Tibial nerve (tissue), 4 donors: ENCODE measurements at regions not wholly inside any gene's neighbourhood (a gene's known extent, or its start where the extent isn't known, plus 50 kb on each side); places are given as distances from the start of the nearest gene placed in this dataset.

Experiments used
- DNase-seq, 2 donors: peaks; one replicate each; pipeline ENCODE4 v3.0.0-alpha.2; 2019; ENCODE audit warnings: low spot score in 2 of 2
- H3K27ac ChIP-seq, 4 donors: fragments of 200-600 bp; sonication (generic) in 3 of 4; one replicate each; pipeline ENCODE4 v1.5.1; 2017 to 2019; ENCODE audit warnings: mild to moderate bottlenecking in 1 of 4
- H3K27me3 ChIP-seq, 2 donors: fragments of 200-600 bp; sonication (generic) in 1 of 2; one replicate each; pipeline versions ENCODE4 v1.5.1 to v1.6.0; 2017 to 2019
- H3K36me3 ChIP-seq, 3 donors: fragments of 200-600 bp; sonication (generic); one replicate each; pipeline ENCODE4 v1.5.1; 2018 to 2019
- H3K4me1 ChIP-seq, 4 donors: fragments of 200-600 bp; sonication (generic) in 3 of 4; one replicate each; pipeline ENCODE4 v1.5.1; 2017 to 2019
- H3K4me3 ChIP-seq, 4 donors: fragments of 200-600 bp; sonication (generic) in 3 of 4; one replicate each; pipeline ENCODE4 v1.5.1; 2017 to 2019; ENCODE audit warnings: mild to moderate bottlenecking in 1 of 4, moderate library complexity in 1 of 4
- H3K9me3 ChIP-seq, 4 donors: fragments of 200-600 bp; sonication (generic) in 3 of 4; one replicate each; pipeline ENCODE4 v1.5.1; 2017 to 2019
- EP300 ChIP-seq, 2 donors: sonication (generic); formaldehyde crosslinking; IDR thresholded peaks; one replicate each; pipeline ENCODE4 v1.6.1; 2017; ENCODE audit warnings: antibody characterized with exemption in 2 of 2, mild to moderate bottlenecking in 1 of 2
- POLR2A ChIP-seq, 2 donors: fragments of 450-650 bp; IDR thresholded peaks; one replicate each; pipeline ENCODE4 v1.6.1; 2017; ENCODE audit warnings: antibody characterized with exemption in 2 of 2, mild to moderate bottlenecking in 2 of 2, moderate library complexity in 2 of 2
- WGBS, 2 donors: methylation state at CpG; one replicate each; pipeline ENCODE4 v1.1.5; 2018; 5-methylcytosine and 5-hydroxymethylcytosine counted together
- TF ChIP-seq, protein P1 (sequence below), 5 experiments: fragments of 200-600 bp in 3 of 5; fragments of 450-650 bp in 2 of 5; sonication (generic) in 3 of 5; IDR thresholded peaks; one replicate each; pipeline ENCODE4 v1.5.1; 2016 to 2019; ENCODE audit warnings: antibody characterized with exemption in 5 of 5, mild to moderate bottlenecking in 3 of 5, moderate library complexity in 2 of 5

DNA sequence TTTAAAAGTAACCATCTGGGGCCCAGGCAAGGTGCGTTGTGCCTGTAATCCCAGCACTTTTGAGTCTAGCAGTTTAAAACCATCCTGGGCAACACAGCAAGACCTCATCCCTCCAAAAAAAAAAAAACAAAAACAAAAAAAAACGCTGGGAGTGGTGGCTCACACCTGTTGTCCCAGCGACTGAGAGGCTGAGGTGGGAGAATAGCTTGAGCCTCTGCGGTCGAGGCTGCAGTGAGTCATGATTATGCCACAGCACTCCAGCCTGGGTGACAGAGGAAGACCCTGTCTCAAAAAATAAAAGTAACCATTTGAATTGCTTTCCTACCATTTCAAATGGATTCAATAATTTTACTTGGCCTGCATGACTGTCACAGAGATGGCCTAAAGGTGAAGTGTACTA lies 186.5 kb upstream of the ATP2B1 start:
- DNase-seq = no peak
- Histone ChIP-seq H3K27ac (no peak overlapping the region), H3K27me3 (no peaks in the 10 kb centered on the region), H3K36me3 (no peaks in the 10 kb centered on the region), H3K9me3 (no peaks in the 10 kb centered on the region), H3K4me1 (peaks cover 0 to 11% (median 0%) of the 10 kb centered on the region in 4 donors), H3K4me3 (no peak overlapping the region)
- TF ChIP-seq EP300 (IDR thresholded peaks at IDR 0.05) (no peak), POLR2A (IDR thresholded peaks at IDR 0.05) (no peak)
- TF ChIP-seq, protein P1, sequence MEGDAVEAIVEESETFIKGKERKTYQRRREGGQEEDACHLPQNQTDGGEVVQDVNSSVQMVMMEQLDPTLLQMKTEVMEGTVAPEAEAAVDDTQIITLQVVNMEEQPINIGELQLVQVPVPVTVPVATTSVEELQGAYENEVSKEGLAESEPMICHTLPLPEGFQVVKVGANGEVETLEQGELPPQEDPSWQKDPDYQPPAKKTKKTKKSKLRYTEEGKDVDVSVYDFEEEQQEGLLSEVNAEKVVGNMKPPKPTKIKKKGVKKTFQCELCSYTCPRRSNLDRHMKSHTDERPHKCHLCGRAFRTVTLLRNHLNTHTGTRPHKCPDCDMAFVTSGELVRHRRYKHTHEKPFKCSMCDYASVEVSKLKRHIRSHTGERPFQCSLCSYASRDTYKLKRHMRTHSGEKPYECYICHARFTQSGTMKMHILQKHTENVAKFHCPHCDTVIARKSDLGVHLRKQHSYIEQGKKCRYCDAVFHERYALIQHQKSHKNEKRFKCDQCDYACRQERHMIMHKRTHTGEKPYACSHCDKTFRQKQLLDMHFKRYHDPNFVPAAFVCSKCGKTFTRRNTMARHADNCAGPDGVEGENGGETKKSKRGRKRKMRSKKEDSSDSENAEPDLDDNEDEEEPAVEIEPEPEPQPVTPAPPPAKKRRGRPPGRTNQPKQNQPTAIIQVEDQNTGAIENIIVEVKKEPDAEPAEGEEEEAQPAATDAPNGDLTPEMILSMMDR (IDR thresholded peaks at IDR 0.05) = no peak
- WGBS, 2 donors = 90 to 92% methylated on average over 5 of the region's 5 CpGs

DNA sequence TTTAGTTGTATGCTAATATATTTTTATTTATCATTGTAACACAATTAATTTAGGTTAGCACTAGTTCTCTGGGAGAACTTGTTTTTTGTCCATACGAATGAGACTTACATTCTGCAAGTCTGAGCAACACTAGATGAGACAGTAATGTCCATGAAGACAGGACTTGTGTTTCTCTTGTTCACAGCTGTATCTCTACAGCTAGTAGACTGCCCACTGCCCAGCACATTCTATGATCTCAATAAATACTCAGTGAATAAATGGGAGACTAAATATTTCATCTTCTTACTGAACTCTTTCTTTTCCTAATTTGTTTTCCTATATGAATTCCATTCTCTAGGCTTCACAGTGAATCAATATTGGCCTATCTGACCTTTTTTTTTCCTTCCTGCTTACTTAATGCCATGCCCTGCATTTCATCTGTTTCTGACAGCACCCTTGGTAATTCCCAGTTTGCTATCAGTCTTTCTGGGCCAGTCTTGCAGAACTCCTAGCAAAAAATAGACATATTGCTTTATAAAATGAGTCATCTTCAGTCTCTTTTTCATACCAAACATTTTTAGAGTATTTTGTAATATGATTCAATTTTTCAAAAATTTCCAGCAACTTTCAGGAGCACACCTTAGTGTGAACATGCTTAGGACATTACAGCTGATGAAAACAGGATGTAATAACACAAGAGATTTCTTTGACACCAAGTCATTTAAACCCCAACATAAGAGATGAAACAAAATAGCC lies 185.5 kb upstream of the ATP2B1 start:
- H3K4me3 ChIP-seq = no peak overlapping the region
- H3K27ac ChIP-seq = no peak overlapping the region
- no peaks in the 10 kb centered on the region for H3K27me3 ChIP-seq
- no peaks in the 10 kb centered on the region for H3K9me3 ChIP-seq
- TF ChIP-seq EP300 (IDR thresholded peaks at IDR 0.05) = no peak
- TF ChIP-seq, protein P1 (IDR thresholded peaks at IDR 0.05) = no peak
- no peak for TF ChIP-seq POLR2A (IDR thresholded peaks at IDR 0.05)
- H3K4me1 ChIP-seq = peaks cover 0 to 11% (median 0%) of the 10 kb centered on the region in 4 donors
- H3K36me3 ChIP-seq = no peaks in the 10 kb centered on the region
- WGBS, 2 donors = 87 to 88% methylated on average over 1 of the region's 1 CpG
- DNase-seq = no peak

DNA sequence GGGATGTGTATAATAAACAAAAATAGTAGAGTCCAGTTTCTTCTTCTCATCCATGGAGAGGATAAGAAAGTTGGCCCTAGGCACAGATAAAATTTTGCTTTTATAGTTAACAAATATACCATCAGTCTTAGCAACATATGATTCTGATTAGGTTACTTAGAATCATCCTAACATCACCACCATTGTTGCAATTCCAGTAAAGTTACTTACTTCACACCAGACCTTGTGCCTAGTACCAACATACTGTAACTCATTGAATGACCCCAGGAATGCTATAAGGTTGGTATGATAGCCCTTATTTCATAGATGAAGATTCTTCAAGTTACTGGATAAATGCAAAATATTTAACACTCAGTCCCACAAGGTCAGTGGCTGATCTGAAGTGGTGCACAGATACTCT lies 183.8 kb upstream of the ATP2B1 start:
- TF ChIP-seq EP300 (IDR thresholded peaks at IDR 0.05) (no peak), POLR2A (IDR thresholded peaks at IDR 0.05) (no peak)
- TF ChIP-seq, protein P1 (IDR thresholded peaks at IDR 0.05) = no peak
- Histone ChIP-seq H3K4me3 (no peak overlapping the region), H3K9me3 (no peaks in the 10 kb centered on the region), H3K27ac (no peak overlapping the region), H3K27me3 (no peaks in the 10 kb centered on the region), H3K36me3 (no peaks in the 10 kb centered on the region), H3K4me1 (peaks cover 0 to 11% (median 0%) of the 10 kb centered on the region in 4 donors)
- no peak for DNase-seq

DNA sequence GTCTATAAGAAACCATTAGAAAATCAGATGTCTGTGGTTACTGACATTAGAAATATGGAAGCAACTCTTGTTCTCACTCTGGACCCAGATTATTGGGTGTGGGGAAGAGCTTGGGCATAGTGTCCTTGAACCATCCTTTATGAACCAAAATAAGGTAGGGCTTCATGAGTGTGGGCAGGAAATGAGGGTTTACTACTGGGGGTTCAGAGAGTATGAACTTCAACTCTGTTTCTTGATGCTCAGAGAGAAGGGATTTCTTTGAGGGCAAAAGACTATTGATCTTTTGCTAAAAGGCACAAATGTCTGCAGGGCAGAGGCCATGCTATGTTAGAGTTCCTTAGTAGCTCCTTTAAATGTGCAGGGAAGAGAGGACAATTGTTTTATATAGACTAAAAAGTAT lies 183.3 kb upstream of the ATP2B1 start:
- Histone ChIP-seq H3K4me1 (peaks cover 0 to 11% (median 0%) of the 10 kb centered on the region in 4 donors), H3K36me3 (no peaks in the 10 kb centered on the region), H3K27ac (no peak overlapping the region), H3K4me3 (no peak overlapping the region), H3K9me3 (no peaks in the 10 kb centered on the region), H3K27me3 (no peaks in the 10 kb centered on the region)
- TF ChIP-seq POLR2A (IDR thresholded peaks at IDR 0.05) (no peak), EP300 (IDR thresholded peaks at IDR 0.05) (no peak)
- TF ChIP-seq, protein P1 (IDR thresholded peaks at IDR 0.05) = no peak
- no peak for DNase-seq

DNA sequence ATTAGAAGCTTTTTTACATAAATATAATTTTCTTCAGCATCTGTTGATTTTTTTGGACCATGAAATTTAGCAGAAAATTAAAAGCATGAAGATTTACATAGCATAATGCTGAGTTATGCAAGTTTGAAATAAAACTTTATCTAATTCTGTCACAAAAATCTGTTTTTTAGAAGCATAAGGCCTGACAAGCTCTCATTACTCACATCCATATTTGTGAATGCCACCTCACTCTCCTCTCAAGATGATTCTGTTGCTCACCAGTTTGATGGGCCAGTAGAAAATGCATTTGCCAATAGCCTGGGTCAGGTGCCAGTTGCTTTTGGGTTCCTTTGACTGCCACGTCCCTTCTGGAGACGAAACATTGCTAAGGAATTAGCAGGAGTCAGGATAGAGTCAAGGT lies 181.5 kb upstream of the ATP2B1 start:
- Histone ChIP-seq H3K9me3 (no peaks in the 10 kb centered on the region), H3K4me1 (peaks cover 0 to 11% (median 0%) of the 10 kb centered on the region in 4 donors), H3K36me3 (no peaks in the 10 kb centered on the region), H3K27ac (no peak overlapping the region), H3K27me3 (no peaks in the 10 kb centered on the region), H3K4me3 (no peak overlapping the region)
- DNase-seq = no peak
- WGBS, 2 donors = 88 to 94% methylated on average over 2 of the region's 2 CpGs
- TF ChIP-seq POLR2A (IDR thresholded peaks at IDR 0.05) (no peak), EP300 (IDR thresholded peaks at IDR 0.05) (no peak)
- TF ChIP-seq, protein P1 (IDR thresholded peaks at IDR 0.05) = no peak
